ENCODE measurements at regions not wholly inside any gene's neighbourhood (a gene's known extent, or its start where the extent isn't known, plus 50 kb on each side); places are given as distances from the start of the nearest gene placed in this dataset.
A peak's percentile ranks its signal among the peaks of the same experiment; 100 is the strongest.

GRCh38 chr2:82730811-82731210 is 1728.3 kb downstream of the SUCLG1 start:
- DNase-seq (no peak), ATAC-seq (ENCODE audit: insufficient read depth, low FRiP score) (no peak)
- Histone ChIP-seq H3K27me3 (ENCODE audit: control insufficient read depth in 3 of 3, insufficient read depth in 3 of 3, low read length in 2 of 3) (no peaks in the 10 kb centered on the region), H3K4me3 (no peak overlapping the region), H3K9ac (ENCODE audit: insufficient read depth in 1 of 2, low read length in 2 of 2) (no peak overlapping the region), H3K36me3 (ENCODE audit: control insufficient read depth in 4 of 4, insufficient read depth in 4 of 4, low read length in 4 of 4) (no peaks in the 10 kb centered on the region), H3K27ac (ENCODE audit: low read depth in 1 of 2, low read length in 1 of 2) (no peak overlapping the region), H3K9me3 (ENCODE audit: control insufficient read depth in 4 of 4, insufficient read depth in 3 of 4, low read length in 3 of 4) (no peaks in the 10 kb centered on the region), H3K4me1 (ENCODE audit: control insufficient read depth in 5 of 5, insufficient read depth in 5 of 5, low read length in 5 of 5) (no peaks in the 10 kb centered on the region)
- 92 to 98% methylated on average over 1 of the region's 1 CpG for WGBS, 2 donors
- no peak for TF ChIP-seq CTCF (IDR thresholded peaks at IDR 0.05; ENCODE audit: control extremely low read depth, extremely low read depth)

- Histone ChIP-seq H3K27ac (ENCODE audit: low read depth in 1 of 2, low read length in 1 of 2) (no peak overlapping the region), H3K9me3 (ENCODE audit: control insufficient read depth in 4 of 4, insufficient read depth in 3 of 4, low read length in 3 of 4) (no peaks in the 10 kb centered on the region), H3K4me1 (ENCODE audit: control insufficient read depth in 5 of 5, insufficient read depth in 5 of 5, low read length in 5 of 5) (no peaks in the 10 kb centered on the region), H3K4me3 (no peak overlapping the region), H3K9ac (ENCODE audit: insufficient read depth in 1 of 2, low read length in 2 of 2) (no peak overlapping the region), H3K36me3 (ENCODE audit: control insufficient read depth in 4 of 4, insufficient read depth in 4 of 4, low read length in 4 of 4) (no peaks in the 10 kb centered on the region), H3K27me3 (ENCODE audit: control insufficient read depth in 3 of 3, insufficient read depth in 3 of 3, low read length in 2 of 3) (no peaks in the 10 kb centered on the region)
- DNase-seq (no peak), ATAC-seq (ENCODE audit: insufficient read depth, low FRiP score) (no peak)
- TF ChIP-seq CTCF (IDR thresholded peaks at IDR 0.05; ENCODE audit: control extremely low read depth, extremely low read depth): no peak
- 93 to 95% methylated on average over 2 of the region's 2 CpGs for WGBS, 2 donors
These were observed 1731.0 kb downstream of the SUCLG1 start for GRCh38 chr2:82728090-82728489.

GRCh38 chr2:82708681-82709080 is 1750.4 kb downstream of the SUCLG1 start:
- ATAC-seq (ENCODE audit: insufficient read depth, low FRiP score): no peak
- WGBS, 2 donors: 72 to 80% methylated on average over 2 of the region's 2 CpGs
- Histone ChIP-seq H3K27me3 (ENCODE audit: control insufficient read depth in 3 of 3, insufficient read depth in 3 of 3, low read length in 2 of 3) (no peaks in the 10 kb centered on the region), H3K9ac (ENCODE audit: insufficient read depth in 1 of 2, low read length in 2 of 2) (no peak overlapping the region), H3K36me3 (ENCODE audit: control insufficient read depth in 4 of 4, insufficient read depth in 4 of 4, low read length in 4 of 4) (no peaks in the 10 kb centered on the region), H3K9me3 (ENCODE audit: control insufficient read depth in 4 of 4, insufficient read depth in 3 of 4, low read length in 3 of 4) (peaks cover 0 to 4% (median 1%) of the 10 kb centered on the region in 4 donors), H3K4me1 (ENCODE audit: control insufficient read depth in 5 of 5, insufficient read depth in 5 of 5, low read length in 5 of 5) (peaks cover 0 to 8% (median 0%) of the 10 kb centered on the region in 5 donors), H3K4me3 (no peak overlapping the region), H3K27ac (ENCODE audit: low read depth in 1 of 2, low read length in 1 of 2) (no peak overlapping the region)
- no peak for TF ChIP-seq CTCF (IDR thresholded peaks at IDR 0.05; ENCODE audit: control extremely low read depth, extremely low read depth)
- peak in 2 of 3 donors; percentile 53 to 62 for DNase-seq

- ATAC-seq (ENCODE audit: insufficient read depth, low FRiP score) (no peak), DNase-seq (no peak)
- Histone ChIP-seq H3K9ac (ENCODE audit: insufficient read depth in 1 of 2, low read length in 2 of 2) (no peak overlapping the region), H3K27me3 (ENCODE audit: control insufficient read depth in 3 of 3, insufficient read depth in 3 of 3, low read length in 2 of 3) (no peaks in the 10 kb centered on the region), H3K36me3 (ENCODE audit: control insufficient read depth in 4 of 4, insufficient read depth in 4 of 4, low read length in 4 of 4) (no peaks in the 10 kb centered on the region), H3K4me3 (no peak overlapping the region), H3K27ac (ENCODE audit: low read depth in 1 of 2, low read length in 1 of 2) (no peak overlapping the region), H3K9me3 (ENCODE audit: control insufficient read depth in 4 of 4, insufficient read depth in 3 of 4, low read length in 3 of 4) (no peaks in the 10 kb centered on the region), H3K4me1 (ENCODE audit: control insufficient read depth in 5 of 5, insufficient read depth in 5 of 5, low read length in 5 of 5) (no peaks in the 10 kb centered on the region)
- WGBS, 2 donors: 69 to 82% methylated on average over 1 of the region's 1 CpG
- TF ChIP-seq CTCF (IDR thresholded peaks at IDR 0.05; ENCODE audit: control extremely low read depth, extremely low read depth): no peak
These were observed 1761.8 kb downstream of the SUCLG1 start for GRCh38 chr2:82697231-82697630.
